Rectal smooth muscle tissue (tissue), 1 donor: ENCODE measurements at regions not wholly inside any gene's neighbourhood (a gene's known extent, or its start where the extent isn't known, plus 50 kb on each side); places are given as distances from the start of the nearest gene placed in this dataset.

Source experiments
- H3K27ac ChIP-seq: one replicate; pipeline ENCODE4 v1.7.0; 2013; ENCODE audit warnings: low read depth, low read length, inconsistent platforms
- H3K27me3 ChIP-seq: one replicate; pipeline ENCODE4 v1.7.0; 2013; ENCODE audit warnings: low read length; ENCODE audit not compliant: control insufficient read depth, insufficient read depth
- H3K36me3 ChIP-seq: one replicate; pipeline ENCODE4 v1.7.0; 2013; ENCODE audit warnings: low read length; ENCODE audit not compliant: control insufficient read depth, insufficient read depth
- H3K4me1 ChIP-seq: one replicate; pipeline ENCODE4 v1.7.0; 2013; ENCODE audit warnings: low read length; ENCODE audit not compliant: control insufficient read depth, insufficient read depth
- H3K4me3 ChIP-seq: one replicate; pipeline ENCODE4 v1.7.0; 2013; ENCODE audit warnings: low read length
- H3K9ac ChIP-seq: one replicate; pipeline ENCODE4 v1.7.0; 2013; ENCODE audit warnings: low read length

DNA sequence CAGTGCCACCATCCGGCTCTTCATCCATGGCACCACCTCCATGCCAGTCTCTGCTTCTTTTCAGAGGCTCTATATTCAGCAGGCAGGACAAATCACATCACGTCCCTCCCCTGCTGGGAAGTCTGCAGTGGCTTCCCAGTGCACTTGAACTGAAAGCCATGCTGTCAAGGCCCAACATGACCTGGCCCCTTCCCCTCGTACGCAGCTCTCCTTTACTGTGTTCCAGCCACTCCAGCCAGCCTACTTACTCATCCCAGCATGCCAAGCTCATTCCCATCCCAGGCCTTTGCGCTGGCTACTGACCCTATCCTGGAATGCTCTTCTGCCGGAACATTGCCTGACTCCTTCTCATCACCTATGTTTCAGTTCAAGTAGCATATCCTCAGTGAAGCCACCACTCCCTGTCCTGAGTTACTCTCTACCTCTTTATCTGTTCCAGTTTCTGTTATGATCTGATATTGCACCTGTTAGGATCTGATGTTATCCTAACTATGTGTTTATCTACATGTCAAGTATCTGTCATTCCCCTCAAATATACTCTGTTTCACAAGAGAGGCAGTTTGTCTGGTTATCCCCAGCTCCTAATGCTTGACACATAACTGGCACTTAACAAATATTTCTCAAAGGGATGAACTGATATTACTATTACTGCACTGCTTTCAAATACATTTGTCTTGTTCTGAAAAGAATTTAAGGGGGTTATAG lies 101.2 kb upstream of the F3 start:
- Histone ChIP-seq H3K9ac (no peak overlapping the region), H3K4me1 (no peaks in the 10 kb centered on the region), H3K27ac (no peak overlapping the region), H3K36me3 (no peaks in the 10 kb centered on the region), H3K27me3 (no peaks in the 10 kb centered on the region), H3K4me3 (no peak overlapping the region)

DNA sequence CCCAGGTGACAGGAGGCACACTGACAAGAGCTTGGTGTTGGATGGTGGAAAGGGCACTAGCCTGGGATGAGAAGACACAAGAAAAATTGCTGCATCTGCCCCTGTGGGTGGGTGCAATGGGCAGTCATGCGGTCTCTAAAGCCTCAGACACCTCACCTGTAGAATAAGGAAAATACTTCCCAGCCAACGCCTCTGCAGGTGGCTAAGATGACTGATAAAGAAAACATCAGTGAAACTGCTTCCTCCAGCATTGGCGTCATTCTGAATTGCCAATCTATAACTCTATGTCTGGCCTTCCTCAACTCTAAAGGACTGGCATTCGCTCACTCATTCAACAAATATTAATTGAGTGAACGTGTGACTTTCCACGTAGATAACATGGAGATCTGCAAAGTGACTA lies 100.4 kb upstream of the F3 start:
- Histone ChIP-seq H3K4me1 (no peaks in the 10 kb centered on the region), H3K9ac (no peak overlapping the region), H3K4me3 (no peak overlapping the region), H3K27ac (no peak overlapping the region), H3K27me3 (no peaks in the 10 kb centered on the region), H3K36me3 (no peaks in the 10 kb centered on the region)

DNA sequence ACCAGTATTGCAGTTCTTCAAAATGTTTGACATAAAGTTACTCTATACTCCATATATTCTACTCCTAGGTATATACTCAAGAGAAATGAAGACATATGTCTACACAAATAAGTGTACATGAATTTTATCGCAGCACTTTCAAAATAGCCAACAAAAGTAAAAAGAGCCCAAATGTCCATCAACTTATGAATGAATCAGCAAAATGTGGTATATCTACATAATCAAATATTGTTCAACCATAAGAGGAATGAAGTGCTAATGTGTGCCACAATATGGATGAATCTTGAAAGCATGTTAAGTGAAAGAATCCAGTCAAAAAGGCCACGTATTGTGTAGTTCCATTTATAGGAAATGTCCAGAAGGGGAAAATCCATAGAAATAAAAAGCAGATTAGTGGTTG lies 98.6 kb upstream of the F3 start:
- Histone ChIP-seq H3K9ac (no peak overlapping the region), H3K4me3 (no peak overlapping the region), H3K27me3 (no peaks in the 10 kb centered on the region), H3K4me1 (no peaks in the 10 kb centered on the region), H3K27ac (no peak overlapping the region), H3K36me3 (no peaks in the 10 kb centered on the region)

DNA sequence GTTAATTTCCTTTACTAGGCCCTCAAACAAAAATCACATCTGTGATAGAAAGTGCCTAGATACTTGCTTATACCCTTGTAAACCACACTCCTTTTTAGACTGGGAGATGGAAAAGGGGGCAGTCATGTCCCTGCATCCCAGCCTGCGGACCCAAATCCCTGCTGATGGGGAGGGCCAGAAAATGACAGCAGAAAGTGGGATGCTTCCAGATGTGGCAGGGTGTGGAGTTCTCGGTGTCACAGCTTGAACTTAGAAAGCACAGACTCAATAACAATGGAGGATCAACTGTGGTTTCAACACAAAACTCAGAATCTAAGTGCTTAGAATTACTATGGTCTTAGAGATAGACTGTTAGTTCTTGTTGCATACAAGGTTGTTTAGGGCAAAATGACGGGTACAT lies 95.6 kb upstream of the F3 start:
- no peaks in the 10 kb centered on the region for H3K27me3 ChIP-seq
- H3K4me1 ChIP-seq: no peaks in the 10 kb centered on the region
- no peak overlapping the region for H3K27ac ChIP-seq
- no peak overlapping the region for H3K4me3 ChIP-seq
- no peak overlapping the region for H3K9ac ChIP-seq
- no peaks in the 10 kb centered on the region for H3K36me3 ChIP-seq

DNA sequence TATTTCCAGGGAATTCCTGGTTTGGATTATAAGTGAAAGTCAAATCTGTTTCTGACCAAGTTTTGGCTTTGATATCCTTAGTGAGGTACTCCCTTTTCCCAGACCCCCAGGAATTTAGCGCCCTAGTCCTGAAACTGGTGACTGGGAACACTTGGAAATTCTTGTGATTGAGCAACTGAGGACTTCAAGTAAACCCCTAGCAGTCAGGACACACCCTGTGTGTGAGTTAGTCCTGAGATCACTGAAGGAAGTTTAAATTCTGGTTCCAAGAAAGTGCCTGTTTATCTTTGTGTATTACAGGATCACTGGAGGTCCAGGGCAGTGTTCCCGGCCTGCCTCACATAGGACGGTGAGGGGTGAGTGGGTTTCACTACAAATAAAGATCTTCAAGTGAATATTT lies 95.1 kb upstream of the F3 start:
- no peaks in the 10 kb centered on the region for H3K27me3 ChIP-seq
- H3K4me3 ChIP-seq: no peak overlapping the region
- H3K9ac ChIP-seq: no peak overlapping the region
- H3K36me3 ChIP-seq: no peaks in the 10 kb centered on the region
- no peaks in the 10 kb centered on the region for H3K4me1 ChIP-seq
- H3K27ac ChIP-seq: no peak overlapping the region

DNA sequence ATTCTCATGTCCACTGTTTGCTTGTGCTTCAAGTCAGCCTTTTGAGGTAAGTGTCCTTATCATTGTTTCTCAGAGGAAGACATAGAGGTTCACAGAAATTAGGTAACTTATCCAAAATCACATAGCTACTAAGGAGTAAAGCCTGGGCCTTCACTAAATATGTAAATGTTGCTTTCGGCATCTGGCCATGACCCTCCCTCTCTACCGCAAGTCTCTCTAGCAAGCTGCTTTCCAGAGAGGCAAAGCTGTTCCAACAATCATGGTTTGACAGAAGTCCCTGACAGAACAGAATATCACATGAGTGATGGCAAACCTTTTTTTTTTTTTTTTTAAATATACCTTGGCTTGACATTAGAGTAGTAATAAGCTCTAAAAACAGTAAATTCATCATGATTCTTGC lies 94.5 kb upstream of the F3 start:
- no peak overlapping the region for H3K4me3 ChIP-seq
- no peak overlapping the region for H3K27ac ChIP-seq
- H3K27me3 ChIP-seq: no peaks in the 10 kb centered on the region
- no peaks in the 10 kb centered on the region for H3K4me1 ChIP-seq
- no peaks in the 10 kb centered on the region for H3K36me3 ChIP-seq
- no peak overlapping the region for H3K9ac ChIP-seq

GRCh38 chr1:94634977-94635416 lies 93.4 kb upstream of the F3 start:
- Histone ChIP-seq H3K27ac (no peak overlapping the region), H3K4me1 (no peaks in the 10 kb centered on the region), H3K9ac (no peak overlapping the region), H3K27me3 (no peaks in the 10 kb centered on the region), H3K4me3 (no peak overlapping the region), H3K36me3 (no peaks in the 10 kb centered on the region)

DNA sequence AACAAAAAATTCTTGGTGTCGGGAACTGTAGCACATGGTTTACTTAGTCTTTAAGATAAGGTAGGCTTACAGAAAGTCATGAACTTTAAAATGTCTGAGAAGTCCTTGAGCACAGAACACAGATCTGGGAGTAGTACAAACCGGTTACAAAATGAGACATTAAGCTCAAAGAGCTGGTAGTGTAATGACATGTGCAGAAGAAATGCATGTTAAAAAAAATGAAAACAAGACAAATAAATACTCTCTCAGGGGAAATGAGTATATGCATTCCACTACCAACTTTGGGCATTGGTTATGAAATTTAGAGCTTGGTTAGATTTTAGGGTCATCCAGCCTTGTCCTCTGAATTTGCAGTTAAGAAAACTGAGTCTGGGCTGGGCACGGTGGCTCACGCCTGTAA lies 91.5 kb upstream of the F3 start:
- H3K27me3 ChIP-seq: no peaks in the 10 kb centered on the region
- H3K4me1 ChIP-seq: no peaks in the 10 kb centered on the region
- H3K4me3 ChIP-seq: no peak overlapping the region
- no peaks in the 10 kb centered on the region for H3K36me3 ChIP-seq
- H3K9ac ChIP-seq: no peak overlapping the region
- H3K27ac ChIP-seq: no peak overlapping the region

DNA sequence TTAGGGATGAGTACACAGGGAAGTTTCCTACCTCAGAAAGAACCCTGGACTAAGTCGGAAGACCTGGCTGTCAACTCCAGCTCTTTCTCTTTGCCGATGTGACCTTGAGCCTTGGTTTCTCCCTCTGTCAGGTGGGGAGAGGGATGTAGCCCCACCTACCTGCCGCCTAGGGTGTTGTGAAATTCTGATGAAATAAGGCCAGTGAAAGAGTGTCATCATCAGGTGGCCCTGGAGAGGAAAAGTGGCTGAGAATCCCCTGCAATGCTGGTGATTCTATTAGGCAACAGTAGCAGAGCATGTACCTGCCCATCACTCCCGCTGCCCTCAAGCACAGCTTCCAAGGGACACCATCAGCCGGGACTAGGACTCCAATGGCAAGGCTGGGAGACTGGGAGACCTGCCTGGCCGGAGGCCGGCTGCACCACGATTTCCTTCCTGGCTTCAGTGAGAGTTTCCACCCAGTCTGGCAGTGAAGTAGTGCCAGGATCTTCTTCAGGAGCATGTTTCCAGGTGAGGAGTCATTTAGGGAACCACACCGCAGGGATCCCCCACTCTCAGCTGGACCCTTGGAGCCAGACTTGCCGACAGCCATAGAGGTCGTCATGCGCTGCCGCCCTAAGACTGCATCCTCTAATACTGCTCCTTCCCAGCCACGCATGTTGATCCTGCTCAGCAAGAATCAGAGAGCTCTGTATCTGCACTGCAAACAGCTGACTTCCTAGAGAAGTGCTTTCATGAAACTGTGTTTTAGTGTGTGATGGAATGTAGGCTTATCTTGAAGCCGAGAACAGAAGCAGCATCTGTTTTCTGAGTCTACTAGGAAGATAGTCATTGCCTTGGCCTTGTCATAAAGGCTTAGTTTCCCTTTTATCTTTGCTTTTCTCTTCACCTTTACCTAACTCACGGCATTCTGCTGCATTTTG lies 88.0 kb upstream of the F3 start:
- Histone ChIP-seq H3K4me1 (no peaks in the 10 kb centered on the region), H3K9ac (no peak overlapping the region), H3K4me3 (no peak overlapping the region), H3K27me3 (no peaks in the 10 kb centered on the region), H3K27ac (no peak overlapping the region), H3K36me3 (no peaks in the 10 kb centered on the region)

- Histone ChIP-seq H3K36me3 (no peaks in the 10 kb centered on the region), H3K9ac (no peak overlapping the region), H3K4me3 (no peak overlapping the region), H3K27ac (no peak overlapping the region), H3K27me3 (no peaks in the 10 kb centered on the region), H3K4me1 (no peaks in the 10 kb centered on the region)
These were observed 86.9 kb upstream of the F3 start for GRCh38 chr1:94628499-94628843.

- Histone ChIP-seq H3K4me1 (no peaks in the 10 kb centered on the region), H3K36me3 (no peaks in the 10 kb centered on the region), H3K27me3 (no peaks in the 10 kb centered on the region), H3K27ac (no peak overlapping the region), H3K4me3 (no peak overlapping the region), H3K9ac (no peak overlapping the region)
These were observed 86.4 kb upstream of the F3 start for GRCh38 chr1:94627771-94628498.

DNA sequence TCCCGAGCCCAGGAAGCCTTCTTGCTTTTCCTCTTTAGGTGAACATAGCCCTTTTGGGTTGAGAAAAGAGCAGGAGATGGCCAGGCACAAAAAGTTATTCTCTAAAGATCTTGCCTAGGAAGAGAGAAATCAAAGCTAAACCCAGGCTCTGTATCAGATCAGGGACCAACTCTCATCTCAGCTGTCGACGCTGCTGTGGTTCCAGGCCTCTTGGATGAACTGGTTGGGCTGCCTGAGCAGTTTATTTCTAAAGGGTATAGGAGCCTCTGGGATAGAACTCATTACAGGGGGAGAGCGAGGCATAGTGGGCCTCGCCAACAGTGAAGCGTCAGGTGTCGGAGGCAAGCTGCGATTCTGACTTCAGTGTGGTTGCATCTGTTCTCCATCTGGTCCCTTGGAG lies 82.6 kb upstream of the F3 start:
- H3K27ac ChIP-seq: no peak overlapping the region

More for the DNA sequence above, 82.6 kb upstream of the F3 start:
- Histone ChIP-seq H3K27me3 (no peaks in the 10 kb centered on the region), H3K9ac (no peak overlapping the region), H3K36me3 (no peaks in the 10 kb centered on the region), H3K4me3 (no peak overlapping the region), H3K4me1 (no peaks in the 10 kb centered on the region)
